ENCODE measurements at regions not wholly inside any gene's neighbourhood (a gene's known extent, or its start where the extent isn't known, plus 50 kb on each side); places are given as distances from the start of the nearest gene placed in this dataset.

GRCh38 chr2:58976375-58977071 is 735.4 kb upstream of the FANCL start:
- H3K27me3 ChIP-seq (ENCODE audit: control insufficient read depth, insufficient read depth, low read length): no peaks in the 10 kb centered on the region
- DNase-seq (ENCODE audit: low read depth): no peak
- no peak overlapping the region for H3K4me3 ChIP-seq (ENCODE audit: low read depth, low read length)
- TF ChIP-seq CTCF (IDR thresholded peaks at IDR 0.05; ENCODE audit: insufficient read depth, low read length, poor library complexity, severe bottlenecking): no peak
- no peaks in the 10 kb centered on the region for H3K36me3 ChIP-seq (ENCODE audit: control insufficient read depth, insufficient read depth, low read length)

GRCh38 chr2:58974881-58975280 is 733.8 kb upstream of the FANCL start:
- DNase-seq (ENCODE audit: low read depth): no peak
- TF ChIP-seq CTCF (IDR thresholded peaks at IDR 0.05; ENCODE audit: insufficient read depth, low read length, poor library complexity, severe bottlenecking): no peak
- H3K27me3 ChIP-seq (ENCODE audit: control insufficient read depth, insufficient read depth, low read length): no peaks in the 10 kb centered on the region
- no peaks in the 10 kb centered on the region for H3K36me3 ChIP-seq (ENCODE audit: control insufficient read depth, insufficient read depth, low read length)
- no peak overlapping the region for H3K4me3 ChIP-seq (ENCODE audit: low read depth, low read length)

- H3K4me3 ChIP-seq (ENCODE audit: low read depth, low read length): no peak overlapping the region
- no peaks in the 10 kb centered on the region for H3K36me3 ChIP-seq (ENCODE audit: control insufficient read depth, insufficient read depth, low read length)
- no peaks in the 10 kb centered on the region for H3K27me3 ChIP-seq (ENCODE audit: control insufficient read depth, insufficient read depth, low read length)
- no peak for DNase-seq (ENCODE audit: low read depth)
- TF ChIP-seq CTCF (IDR thresholded peaks at IDR 0.05; ENCODE audit: insufficient read depth, low read length, poor library complexity, severe bottlenecking): no peak
Measured at GRCh38 chr2:58974426-58974825, 733.3 kb upstream of the FANCL start.

GRCh38 chr2:58973811-58974281 is 732.7 kb upstream of the FANCL start:
- Histone ChIP-seq H3K36me3 (ENCODE audit: control insufficient read depth, insufficient read depth, low read length) (no peaks in the 10 kb centered on the region), H3K4me3 (ENCODE audit: low read depth, low read length) (no peak overlapping the region), H3K27me3 (ENCODE audit: control insufficient read depth, insufficient read depth, low read length) (no peaks in the 10 kb centered on the region)
- TF ChIP-seq CTCF (IDR thresholded peaks at IDR 0.05; ENCODE audit: insufficient read depth, low read length, poor library complexity, severe bottlenecking): no peak
- no peak for DNase-seq (ENCODE audit: low read depth)

- no peaks in the 10 kb centered on the region for H3K27me3 ChIP-seq (ENCODE audit: control insufficient read depth, insufficient read depth, low read length)
- no peak for DNase-seq (ENCODE audit: low read depth)
- no peak overlapping the region for H3K4me3 ChIP-seq (ENCODE audit: low read depth, low read length)
- TF ChIP-seq CTCF (IDR thresholded peaks at IDR 0.05; ENCODE audit: insufficient read depth, low read length, poor library complexity, severe bottlenecking): no peak
- H3K36me3 ChIP-seq (ENCODE audit: control insufficient read depth, insufficient read depth, low read length): no peaks in the 10 kb centered on the region
Measured at GRCh38 chr2:58972737-58973136, 731.6 kb upstream of the FANCL start.

All from kidney epithelial cell (primary cell).